ENCODE measurements at regions not wholly inside any gene's neighbourhood (a gene's known extent, or its start where the extent isn't known, plus 50 kb on each side); places are given as distances from the start of the nearest gene placed in this dataset.

DNA sequence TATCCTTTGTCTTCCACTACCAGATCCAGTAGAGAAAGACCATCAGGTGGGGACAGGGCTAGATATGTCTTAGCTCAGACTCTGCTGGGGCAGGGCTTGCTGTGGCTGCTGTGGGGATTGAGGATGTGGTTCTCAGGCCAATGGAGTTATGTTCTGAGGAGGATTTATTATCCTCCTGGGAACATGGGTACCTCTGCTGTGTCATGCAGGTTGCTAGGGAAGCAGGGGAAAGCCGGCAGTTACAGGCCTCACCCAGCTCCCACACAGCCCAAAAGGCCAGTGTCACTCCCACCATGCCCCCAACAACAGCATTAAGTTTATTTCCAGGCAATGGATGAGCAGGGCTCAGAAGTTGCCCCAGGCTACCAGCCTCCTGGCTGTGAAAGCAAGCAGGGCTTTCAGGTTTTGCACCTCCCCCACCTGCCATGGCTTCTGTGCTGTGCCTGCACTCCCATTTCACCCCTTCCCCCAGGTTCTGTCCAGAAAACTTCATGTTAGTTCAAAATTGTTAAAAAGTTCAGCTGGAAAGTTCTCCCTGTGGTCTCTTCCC lies 879.9 kb downstream of the ARAP2 start:
- TF ChIP-seq POLR2AphosphoS5 (IDR thresholded peaks at IDR 0.05; ENCODE audit: low read depth, low read length): no peak
- no peak for TF ChIP-seq POLR2A (IDR thresholded peaks at IDR 0.05; ENCODE audit: low read depth, low read length)
- no peak for TF ChIP-seq TAF1 (IDR thresholded peaks at IDR 0.05; ENCODE audit: borderline replicate concordance, low read depth, low read length)
